PC-3 (cell line): ENCODE measurements at regions not wholly inside any gene's neighbourhood (a gene's known extent, or its start where the extent isn't known, plus 50 kb on each side); places are given as distances from the start of the nearest gene placed in this dataset.

ENCODE experiments used
- ATAC-seq: fragments of 200-7000 bp; cut with Tn5 transposase; 2 replicates; pipeline ENCODE4 v1.9.1; 2020; ENCODE audit warnings: mild to moderate bottlenecking, moderate library complexity
- BruUV-seq: library from RNA; stranded (reverse); fragments of 400-500 nt; replicated peaks from 2 replicates; lab custom pipeline; 2021; lab: Mats Ljungman, UMichigan
- CTCF ChIA-PET: fragments of 300-600 bp; sonication (Branson Sonifier 250); formaldehyde crosslinking; loops from one replicate; lab custom pipeline; 2022; ENCODE audit warnings: antibody characterized with exemption; lab: Charles Lee
- POLR2A ChIA-PET: fragments of 300-600 bp; sonication (Branson Sonifier 250); formaldehyde crosslinking; loops from one replicate; lab custom pipeline; 2022; ENCODE audit warnings: antibody characterized with exemption; ENCODE audit not compliant: unreplicated experiment; lab: Charles Lee
- DNase-seq: peaks from one replicate; pipeline ENCODE4 v3.0.0-alpha.2; 2015
- H2AFZ ChIP-seq: fragments of 300-600 bp; sonication (generic); 2 replicates; pipeline ENCODE4 v1.6.0; 2016; ENCODE audit warnings: antibody characterized with exemption, low read length
- H3F3A ChIP-seq: fragments of 300-600 bp; sonication (generic); one replicate; pipeline ENCODE4 v1.6.0; 2017; ENCODE audit warnings: antibody characterized with exemption, low read length, control low read depth, mild to moderate bottlenecking; ENCODE audit not compliant: unreplicated experiment
- H3K27ac ChIP-seq: fragments of 300-600 bp; sonication (generic); 2 replicates; pipeline ENCODE4 v1.5.1; 2016; ENCODE audit warnings: mild to moderate bottlenecking, low read length
- H3K27me3 ChIP-seq: fragments of 300-600 bp; sonication (generic); 2 replicates; pipeline ENCODE4 v1.6.1; 2016; ENCODE audit warnings: low read length, mixed read lengths
- H3K36me3 ChIP-seq: fragments of 300-600 bp; sonication (generic); 2 replicates; pipeline ENCODE4 v1.6.1; 2016; ENCODE audit warnings: low read depth, mixed run types, low read length, mixed read lengths
- H3K4me1 ChIP-seq: fragments of 300-600 bp; sonication (generic); 2 replicates; pipeline ENCODE4 v1.5.1; 2016; ENCODE audit warnings: low read length; ENCODE audit not compliant: insufficient read depth
- H3K4me2 ChIP-seq: fragments of 300-600 bp; sonication (generic); 2 replicates; pipeline ENCODE4 v1.6.0; 2016; ENCODE audit warnings: low read length
- H3K4me3 ChIP-seq: fragments of 300-600 bp; sonication (generic); 2 replicates; pipeline ENCODE4 v1.5.1; 2016; ENCODE audit warnings: mild to moderate bottlenecking, low read length, mixed read lengths
- H3K79me2 ChIP-seq: fragments of 300-600 bp; sonication (generic); 2 replicates; pipeline ENCODE4 v1.6.1; 2017; ENCODE audit warnings: low read length, mixed read lengths
- H3K9ac ChIP-seq: fragments of 300-600 bp; sonication (generic); 2 replicates; pipeline ENCODE4 v1.6.0; 2016; ENCODE audit warnings: mild to moderate bottlenecking, low read length
- H3K9me2 ChIP-seq: fragments of 300-600 bp; sonication (generic); replicated peaks from 2 replicates; pipeline ENCODE4 v1.6.1; 2016; ENCODE audit warnings: mixed run types, low read length, mixed read lengths
- H3K9me3 ChIP-seq: fragments of 300-600 bp; sonication (generic); 2 replicates; pipeline ENCODE4 v1.6.1; 2016; ENCODE audit warnings: low read length, mixed read lengths
- H4K20me1 ChIP-seq: fragments of 300-600 bp; sonication (generic); 2 replicates; pipeline ENCODE4 v1.6.1; 2016; ENCODE audit warnings: low read length, mixed read lengths
- CTCF ChIP-seq: fragments of 300-600 bp; sonication (generic); conservative IDR thresholded peaks from 2 replicates; pipeline ENCODE4 v1.5.1; 2017; ENCODE audit warnings: antibody characterized with exemption, low read depth, mild to moderate bottlenecking, low read length
- EZH2 ChIP-seq: fragments of 300-600 bp; sonication (generic); IDR thresholded peaks from one replicate; pipeline ENCODE4 v1.6.1; 2017; ENCODE audit warnings: antibody characterized with exemption, mild to moderate bottlenecking, low read length; ENCODE audit not compliant: unreplicated experiment
- EZH2phosphoT487 ChIP-seq: fragments of 300-600 bp; sonication (generic); IDR thresholded peaks from 2 replicates; pipeline ENCODE4 v1.6.1; 2018; ENCODE audit warnings: mild to moderate bottlenecking, antibody characterized with exemption, low read length, borderline replicate concordance
- intact Hi-C: fragments of 100-400 bp; cut with micrococcal nuclease; formaldehyde crosslinking; loops from 2 replicates; pipeline ENCODE4 v1.9.0; 2023

DNA sequence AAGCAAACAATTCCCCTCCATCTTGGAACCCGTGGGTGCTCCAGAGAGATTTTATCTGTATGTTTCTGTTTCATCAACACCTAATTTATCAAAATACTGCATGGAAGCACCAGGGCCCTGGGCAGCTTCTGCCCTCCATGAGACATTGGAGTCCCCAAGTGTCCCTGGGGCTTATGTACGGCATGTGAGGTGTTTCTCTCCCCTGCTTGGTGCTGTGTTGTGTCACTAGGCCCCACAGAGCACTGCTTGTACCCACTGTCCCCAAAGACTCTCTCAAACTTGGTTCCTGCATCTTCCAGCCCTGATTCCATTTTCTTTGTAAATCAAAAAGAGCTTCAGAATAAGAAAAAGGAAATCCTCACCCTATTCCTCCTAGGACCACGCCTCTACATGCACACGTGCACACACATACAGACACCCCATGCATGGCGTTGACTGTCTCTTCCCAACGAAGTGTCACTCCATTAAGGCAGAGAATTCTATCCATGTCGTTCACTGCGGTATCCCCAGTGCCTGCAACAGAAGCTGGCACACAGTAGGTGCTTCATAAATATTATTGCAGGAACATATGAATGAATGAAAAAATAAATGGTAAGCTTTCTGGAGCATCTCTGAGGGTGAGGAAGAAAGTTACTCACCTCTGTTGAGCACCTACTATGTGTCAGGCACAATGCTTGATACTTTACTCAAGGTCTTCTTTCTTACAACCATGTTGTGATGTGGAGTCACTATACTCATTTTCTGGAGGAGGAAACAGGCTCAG, 191.6 kb downstream of the DICER1 start:
- no peaks in the 10 kb centered on the region for H3K4me1 ChIP-seq
- no TSS peak for BruUV-seq
- H4K20me1 ChIP-seq, result no peaks in the 10 kb centered on the region
- ChIA-PET POLR2A (no interaction called here), CTCF (no interaction called here)
- no peak overlapping the region for H3K9ac ChIP-seq
- H2AFZ ChIP-seq, result no peak overlapping the region
- no peak overlapping the region for H3K4me2 ChIP-seq
- peaks cover 37% of the 10 kb centered on the region for H3K27me3 ChIP-seq
- ATAC-seq, result no peak
- H3K79me2 ChIP-seq, result no peaks in the 10 kb centered on the region
- H3K27ac ChIP-seq, result no peak overlapping the region
- intact Hi-C loops, result no loop called here
- no peak for DNase-seq
- H3F3A ChIP-seq, result no peaks in the 10 kb centered on the region
- H3K36me3 ChIP-seq, result no peaks in the 10 kb centered on the region
- no peaks in the 10 kb centered on the region for H3K9me2 ChIP-seq
- H3K9me3 ChIP-seq, result no peaks in the 10 kb centered on the region
- TF ChIP-seq CTCF, result no peak
- TF ChIP-seq EZH2phosphoT487, result no peak
- no peak for TF ChIP-seq EZH2
- H3K4me3 ChIP-seq, result no peak overlapping the region

DNA sequence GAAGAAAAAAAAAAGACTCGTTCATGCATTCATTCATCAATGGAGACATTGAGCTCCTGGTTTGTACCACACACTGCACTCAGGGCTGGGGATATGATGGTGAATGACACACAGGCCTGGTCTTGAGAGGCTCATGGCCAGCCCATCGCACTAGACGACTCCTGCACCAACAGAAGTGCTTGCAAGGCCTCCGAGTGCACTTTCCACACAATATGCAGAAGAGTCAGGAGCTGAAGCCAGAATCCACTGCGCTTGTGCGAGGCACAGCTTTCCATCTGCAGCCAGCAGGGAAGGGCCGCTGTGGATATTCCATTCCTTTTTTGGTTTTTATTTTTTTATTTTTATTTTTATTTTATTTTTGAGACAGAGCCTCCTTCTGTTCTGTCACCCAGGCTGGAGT, 192.4 kb downstream of the DICER1 start:
- H3K36me3 ChIP-seq, result no peaks in the 10 kb centered on the region
- no peak for DNase-seq
- no peak for ATAC-seq
- CTCF ChIA-PET, result no interaction called here
- H3K9ac ChIP-seq, result no peak overlapping the region
- H3K27me3 ChIP-seq, result peaks cover 38% of the 10 kb centered on the region
- no peaks in the 10 kb centered on the region for H4K20me1 ChIP-seq
- no peak overlapping the region for H3K27ac ChIP-seq
- no TSS peak for BruUV-seq
- no peaks in the 10 kb centered on the region for H3K79me2 ChIP-seq
- no peaks in the 10 kb centered on the region for H3K9me3 ChIP-seq
- H2AFZ ChIP-seq, result no peak overlapping the region
- H3K4me3 ChIP-seq, result no peak overlapping the region
- TF ChIP-seq EZH2phosphoT487 (no peak), CTCF (no peak), EZH2 (no peak)
- no peaks in the 10 kb centered on the region for H3F3A ChIP-seq
- no peak overlapping the region for H3K4me2 ChIP-seq
- no peaks in the 10 kb centered on the region for H3K4me1 ChIP-seq
- H3K9me2 ChIP-seq, result no peaks in the 10 kb centered on the region
- POLR2A ChIA-PET, result no interaction called here
- intact Hi-C loops, result no loop called here

DNA sequence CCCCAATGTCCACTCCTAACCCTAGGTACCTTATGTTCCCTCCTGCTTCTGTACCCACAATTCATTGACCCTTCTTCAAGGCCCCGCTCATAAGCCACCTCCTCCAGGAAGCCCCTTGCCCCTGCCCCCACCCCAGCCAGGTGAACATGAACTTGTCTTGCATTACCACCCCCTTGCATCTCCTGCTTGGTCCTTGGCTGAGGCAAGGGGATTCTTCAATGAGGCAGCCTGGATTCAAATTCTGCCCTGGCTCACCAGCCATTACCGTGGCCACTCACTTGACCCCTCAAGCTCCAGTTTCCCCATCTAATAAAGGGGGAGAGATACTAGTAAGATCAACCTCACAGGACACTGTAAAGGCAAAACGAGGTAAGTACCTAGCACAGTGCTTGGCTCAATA, 193.1 kb downstream of the DICER1 start:
- H3K9me2 ChIP-seq, result no peaks in the 10 kb centered on the region
- no peak overlapping the region for H2AFZ ChIP-seq
- no peak overlapping the region for H3K9ac ChIP-seq
- no peaks in the 10 kb centered on the region for H3F3A ChIP-seq
- ChIA-PET POLR2A (no interaction called here), CTCF (no interaction called here)
- H3K79me2 ChIP-seq, result no peaks in the 10 kb centered on the region
- peaks cover 39% of the 10 kb centered on the region for H3K27me3 ChIP-seq
- H3K36me3 ChIP-seq, result no peaks in the 10 kb centered on the region
- BruUV-seq, result no TSS peak
- H3K27ac ChIP-seq, result no peak overlapping the region
- no peaks in the 10 kb centered on the region for H3K9me3 ChIP-seq
- intact Hi-C loops, result no loop called here
- H4K20me1 ChIP-seq, result no peaks in the 10 kb centered on the region
- no peak overlapping the region for H3K4me3 ChIP-seq
- H3K4me1 ChIP-seq, result no peaks in the 10 kb centered on the region
- TF ChIP-seq EZH2phosphoT487, result no peak
- TF ChIP-seq EZH2, result no peak
- no peak for TF ChIP-seq CTCF
- H3K4me2 ChIP-seq, result no peak overlapping the region
- no peak for DNase-seq
- ATAC-seq, result no peak
